ENCODE measurements at regions not wholly inside any gene's neighbourhood (a gene's known extent, or its start where the extent isn't known, plus 50 kb on each side); places are given as distances from the start of the nearest gene placed in this dataset.

DNA sequence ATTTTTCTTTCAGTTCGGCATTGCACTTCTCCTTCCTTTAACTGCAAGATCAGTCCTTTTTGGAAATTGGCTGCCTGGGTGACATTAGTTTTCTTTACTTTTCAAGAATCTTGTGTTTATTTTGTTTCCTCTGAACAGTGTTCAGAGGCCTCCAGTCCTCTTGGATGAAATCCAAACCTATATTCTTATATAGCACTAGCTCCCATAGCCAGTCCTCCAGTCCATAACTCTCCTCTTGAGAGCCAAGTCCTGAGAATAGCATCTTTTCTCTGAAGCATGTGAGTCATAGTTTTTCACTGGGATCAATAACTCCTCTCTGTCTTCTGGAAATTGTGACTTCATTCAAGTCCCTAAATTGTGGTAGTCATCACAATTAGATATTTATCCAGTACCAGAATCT, 357.5 kb downstream of the RAPGEF2 start:
- no peaks in the 10 kb centered on the region for H3K36me3 ChIP-seq (replicated peaks; ENCODE audit: insufficient read depth, low read length)
- H3K79me2 ChIP-seq (ENCODE audit: low read length): no peaks in the 10 kb centered on the region
- no peaks in the 10 kb centered on the region for H3K4me1 ChIP-seq (ENCODE audit: low read length)
- H3F3A ChIP-seq (ENCODE audit: insufficient read depth, low read length): no peaks in the 10 kb centered on the region
- H3K27ac ChIP-seq (ENCODE audit: low read length): no peak overlapping the region
- no peak overlapping the region for H3K9ac ChIP-seq (ENCODE audit: low read length)
- no peaks in the 10 kb centered on the region for H3K27me3 ChIP-seq (replicated peaks; ENCODE audit: insufficient read depth, low read length)
- no peaks in the 10 kb centered on the region for H3K9me3 ChIP-seq (replicated peaks; ENCODE audit: insufficient read depth, low read length)
- no peaks in the 10 kb centered on the region for H3K9me2 ChIP-seq (replicated peaks; ENCODE audit: insufficient read depth, low read length)
- no peaks in the 10 kb centered on the region for H4K20me1 ChIP-seq (ENCODE audit: insufficient read depth, low read length)
- DNase-seq: no peak
- H3K4me3 ChIP-seq (ENCODE audit: low read length): no peak overlapping the region
- TF ChIP-seq, protein P1, sequence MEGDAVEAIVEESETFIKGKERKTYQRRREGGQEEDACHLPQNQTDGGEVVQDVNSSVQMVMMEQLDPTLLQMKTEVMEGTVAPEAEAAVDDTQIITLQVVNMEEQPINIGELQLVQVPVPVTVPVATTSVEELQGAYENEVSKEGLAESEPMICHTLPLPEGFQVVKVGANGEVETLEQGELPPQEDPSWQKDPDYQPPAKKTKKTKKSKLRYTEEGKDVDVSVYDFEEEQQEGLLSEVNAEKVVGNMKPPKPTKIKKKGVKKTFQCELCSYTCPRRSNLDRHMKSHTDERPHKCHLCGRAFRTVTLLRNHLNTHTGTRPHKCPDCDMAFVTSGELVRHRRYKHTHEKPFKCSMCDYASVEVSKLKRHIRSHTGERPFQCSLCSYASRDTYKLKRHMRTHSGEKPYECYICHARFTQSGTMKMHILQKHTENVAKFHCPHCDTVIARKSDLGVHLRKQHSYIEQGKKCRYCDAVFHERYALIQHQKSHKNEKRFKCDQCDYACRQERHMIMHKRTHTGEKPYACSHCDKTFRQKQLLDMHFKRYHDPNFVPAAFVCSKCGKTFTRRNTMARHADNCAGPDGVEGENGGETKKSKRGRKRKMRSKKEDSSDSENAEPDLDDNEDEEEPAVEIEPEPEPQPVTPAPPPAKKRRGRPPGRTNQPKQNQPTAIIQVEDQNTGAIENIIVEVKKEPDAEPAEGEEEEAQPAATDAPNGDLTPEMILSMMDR (IDR thresholded peaks at IDR 0.05; ENCODE audit: low read length): no peak
- no peak for TF ChIP-seq EZH2phosphoT487 (IDR thresholded peaks at IDR 0.05; ENCODE audit: low read length)
- no peak for TF ChIP-seq EZH2 (optimal IDR thresholded peaks at IDR 0.05; ENCODE audit: low read depth, low read length)
- H3K4me2 ChIP-seq (ENCODE audit: low read depth, low read length): no peak overlapping the region
- H2AFZ ChIP-seq (ENCODE audit: low read length): no peak overlapping the region

DNA sequence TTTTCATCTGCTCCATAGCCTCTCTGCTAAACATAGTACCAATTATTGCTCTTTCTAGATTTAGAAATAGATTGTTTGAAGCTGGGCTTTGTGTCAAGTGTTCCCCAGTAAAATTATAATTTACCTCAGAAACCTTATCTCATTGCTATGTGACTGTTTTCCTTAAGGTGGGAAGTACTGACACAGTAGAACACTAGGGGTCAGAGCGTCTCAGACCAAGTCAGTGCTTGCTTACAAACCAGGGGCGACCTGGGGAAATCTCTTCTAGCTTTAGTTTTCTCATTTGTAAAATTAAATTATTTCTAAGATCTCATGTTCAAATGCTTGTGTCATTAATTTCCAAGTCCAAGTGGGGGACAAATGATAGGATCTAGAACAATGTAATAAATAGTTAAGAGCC, 360.4 kb downstream of the RAPGEF2 start:
- Histone ChIP-seq H3K4me3 (ENCODE audit: low read length) (no peak overlapping the region), H3K27ac (ENCODE audit: low read length) (no peak overlapping the region), H3K9ac (ENCODE audit: low read length) (no peak overlapping the region), H3K4me2 (ENCODE audit: low read depth, low read length) (no peak overlapping the region), H3K27me3 (replicated peaks; ENCODE audit: insufficient read depth, low read length) (no peaks in the 10 kb centered on the region), H3K9me3 (replicated peaks; ENCODE audit: insufficient read depth, low read length) (no peaks in the 10 kb centered on the region), H3K9me2 (replicated peaks; ENCODE audit: insufficient read depth, low read length) (no peaks in the 10 kb centered on the region), H3F3A (ENCODE audit: insufficient read depth, low read length) (no peaks in the 10 kb centered on the region), H3K4me1 (ENCODE audit: low read length) (no peaks in the 10 kb centered on the region), H3K36me3 (replicated peaks; ENCODE audit: insufficient read depth, low read length) (no peaks in the 10 kb centered on the region), H2AFZ (ENCODE audit: low read length) (no peak overlapping the region), H3K79me2 (ENCODE audit: low read length) (no peaks in the 10 kb centered on the region), H4K20me1 (ENCODE audit: insufficient read depth, low read length) (no peaks in the 10 kb centered on the region)
- DNase-seq: no peak
- TF ChIP-seq, protein P1 (IDR thresholded peaks at IDR 0.05; ENCODE audit: low read length): no peak
- TF ChIP-seq EZH2 (optimal IDR thresholded peaks at IDR 0.05; ENCODE audit: low read depth, low read length) (no peak), EZH2phosphoT487 (IDR thresholded peaks at IDR 0.05; ENCODE audit: low read length) (no peak)

DNA sequence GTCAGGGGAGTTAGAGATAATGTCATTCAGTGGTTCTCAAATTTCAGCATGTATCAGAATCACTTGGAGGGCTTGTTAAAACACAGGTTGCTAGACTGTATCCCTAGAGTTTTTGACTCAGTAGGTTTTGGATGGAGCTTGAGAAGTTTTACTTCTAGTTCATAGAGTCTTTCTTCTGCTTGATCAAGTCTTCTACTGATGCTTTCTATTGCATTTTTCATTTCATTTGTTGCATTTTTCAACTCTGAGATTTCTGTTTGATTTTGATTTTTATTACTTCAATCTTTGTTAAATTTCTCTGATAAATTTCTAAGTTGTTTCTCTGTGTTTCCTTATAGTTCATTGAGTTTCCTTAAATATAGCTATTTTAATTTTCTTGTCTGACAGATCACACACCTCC, 361.4 kb downstream of the RAPGEF2 start:
- no peaks in the 10 kb centered on the region for H3F3A ChIP-seq (ENCODE audit: insufficient read depth, low read length)
- no peak overlapping the region for H2AFZ ChIP-seq (ENCODE audit: low read length)
- no peaks in the 10 kb centered on the region for H3K9me3 ChIP-seq (replicated peaks; ENCODE audit: insufficient read depth, low read length)
- H3K4me2 ChIP-seq (ENCODE audit: low read depth, low read length): no peak overlapping the region
- no peaks in the 10 kb centered on the region for H3K27me3 ChIP-seq (replicated peaks; ENCODE audit: insufficient read depth, low read length)
- no peaks in the 10 kb centered on the region for H4K20me1 ChIP-seq (ENCODE audit: insufficient read depth, low read length)
- TF ChIP-seq EZH2 (optimal IDR thresholded peaks at IDR 0.05; ENCODE audit: low read depth, low read length): no peak
- TF ChIP-seq, protein P1 (IDR thresholded peaks at IDR 0.05; ENCODE audit: low read length): no peak
- no peak for TF ChIP-seq EZH2phosphoT487 (IDR thresholded peaks at IDR 0.05; ENCODE audit: low read length)
- no peak overlapping the region for H3K4me3 ChIP-seq (ENCODE audit: low read length)
- H3K9ac ChIP-seq (ENCODE audit: low read length): no peak overlapping the region
- H3K79me2 ChIP-seq (ENCODE audit: low read length): no peaks in the 10 kb centered on the region
- no peak for DNase-seq
- no peaks in the 10 kb centered on the region for H3K9me2 ChIP-seq (replicated peaks; ENCODE audit: insufficient read depth, low read length)
- H3K36me3 ChIP-seq (replicated peaks; ENCODE audit: insufficient read depth, low read length): no peaks in the 10 kb centered on the region
- H3K4me1 ChIP-seq (ENCODE audit: low read length): no peaks in the 10 kb centered on the region
- no peak overlapping the region for H3K27ac ChIP-seq (ENCODE audit: low read length)

All from MM.1S (cell line).